Fibroblast of lung (primary cell): ENCODE measurements at regions not wholly inside any gene's neighbourhood (a gene's known extent, or its start where the extent isn't known, plus 50 kb on each side); places are given as distances from the start of the nearest gene placed in this dataset.

ENCODE experiments used
- DNase-seq, 2 donors: peaks; one replicate each; pipeline versions ENCODE4 v3.0.0 to v3.0.0-alpha.2; 2010; ENCODE audit warnings: low read depth in 2 of 2
- H2AFZ ChIP-seq: 2 replicates; pipeline ENCODE4 v1.5.1; 2012; ENCODE audit warnings: low read length, control low read depth, inconsistent platforms
- H3K27ac ChIP-seq: 2 replicates; pipeline ENCODE4 v1.5.1; 2011; ENCODE audit warnings: low read length, control low read depth; ENCODE audit not compliant: insufficient read depth
- H3K27me3 ChIP-seq: 2 replicates; pipeline ENCODE4 v1.5.1; 2011; ENCODE audit warnings: mild to moderate bottlenecking, low read length; ENCODE audit not compliant: control insufficient read depth, insufficient read depth
- H3K36me3 ChIP-seq: 2 replicates; pipeline ENCODE4 v1.5.1; 2011; ENCODE audit warnings: low read length; ENCODE audit not compliant: control insufficient read depth, insufficient read depth
- H3K4me1 ChIP-seq: 2 replicates; pipeline ENCODE4 v1.5.1; 2011; ENCODE audit warnings: low read length; ENCODE audit not compliant: control insufficient read depth, insufficient read depth; ENCODE audit errors: extremely low read depth
- H3K4me2 ChIP-seq: 2 replicates; pipeline ENCODE4 v1.5.1; 2011; ENCODE audit warnings: low read length, control low read depth; ENCODE audit not compliant: insufficient read depth; ENCODE audit errors: extremely low read depth
- H3K4me3 ChIP-seq, 4 experiments: fragments of 200-600 bp in 1 of 4; sonication (generic) in 1 of 4; replicated peaks in 1 of 4; 2 replicates each; pipeline ENCODE4 v1.5.1; 2011 to 2016; ENCODE audit warnings: low read length in 4 of 4, low read depth in 3 of 4, mild to moderate bottlenecking in 3 of 4, control low read depth in 2 of 4, inconsistent platforms in 1 of 4, mixed read lengths in 1 of 4; ENCODE audit not compliant: insufficient read depth in 1 of 4; ENCODE audit errors: control extremely low read depth in 1 of 4
- H3K79me2 ChIP-seq: 2 replicates; pipeline ENCODE4 v1.5.1; 2012; ENCODE audit warnings: mild to moderate bottlenecking, low read length, inconsistent platforms; ENCODE audit not compliant: control insufficient read depth, insufficient read depth
- H3K9ac ChIP-seq: 2 replicates; pipeline ENCODE4 v1.5.1; 2011; ENCODE audit warnings: mild to moderate bottlenecking, low read length, control low read depth; ENCODE audit not compliant: insufficient read depth
- H3K9me3 ChIP-seq: 2 replicates; pipeline ENCODE4 v1.5.1; 2012; ENCODE audit warnings: low read depth, low read length; ENCODE audit not compliant: control insufficient read depth, insufficient read depth
- H4K20me1 ChIP-seq: 2 replicates; pipeline ENCODE4 v1.5.1; 2011; ENCODE audit warnings: low read length; ENCODE audit not compliant: control insufficient read depth, insufficient read depth; ENCODE audit errors: extremely low read depth
- EZH2 ChIP-seq: IDR thresholded peaks from 2 replicates; pipeline ENCODE4 v1.5.1; 2012; ENCODE audit warnings: low read length, control low read depth, mild to moderate bottlenecking; ENCODE audit errors: missing control alignments
- TF ChIP-seq, protein P1 (sequence below), 2 donors: IDR thresholded peaks in 1 of 2; conservative IDR thresholded peaks in 1 of 2; 1 replicate in 1 of 2; 2 replicates in 1 of 2; pipeline ENCODE4 v1.5.1; 2011 to 2012; ENCODE audit warnings: low read length in 2 of 2, control low read depth in 1 of 2, inconsistent platforms in 1 of 2, low read depth in 1 of 2, mild to moderate bottlenecking in 1 of 2

DNA sequence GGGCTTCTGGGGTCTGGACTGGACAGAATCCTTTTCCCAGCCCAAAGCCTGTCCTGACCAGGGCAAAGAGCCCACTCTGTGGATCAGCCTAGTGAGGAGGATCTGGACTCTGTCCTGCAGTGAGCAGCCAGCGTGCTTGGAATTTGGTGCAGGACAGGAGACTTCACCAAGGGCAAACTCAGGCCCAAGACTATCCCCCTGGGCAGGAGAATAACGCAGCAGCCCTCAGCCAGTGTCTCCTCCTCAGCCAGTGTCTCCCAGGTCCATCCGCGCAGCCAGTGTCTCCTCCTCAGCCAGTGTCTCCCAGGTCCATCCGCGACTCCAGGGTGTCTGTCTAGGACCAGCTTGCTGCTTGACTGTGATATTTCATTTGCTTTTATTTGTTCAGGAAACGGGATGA is 1334.0 kb downstream of the TBC1D22A start:
- Histone ChIP-seq H3K4me2 (no peak overlapping the region), H3K27ac (no peak overlapping the region), H4K20me1 (no peaks in the 10 kb centered on the region), H3K4me1 (no peaks in the 10 kb centered on the region), H3K27me3 (no peaks in the 10 kb centered on the region), H3K9ac (no peak overlapping the region), H3K4me3 (no peak overlapping the region), H3K79me2 (no peaks in the 10 kb centered on the region), H3K36me3 (no peaks in the 10 kb centered on the region), H2AFZ (no peak overlapping the region), H3K9me3 (no peaks in the 10 kb centered on the region)
- no peak for TF ChIP-seq EZH2
- TF ChIP-seq, protein P1, sequence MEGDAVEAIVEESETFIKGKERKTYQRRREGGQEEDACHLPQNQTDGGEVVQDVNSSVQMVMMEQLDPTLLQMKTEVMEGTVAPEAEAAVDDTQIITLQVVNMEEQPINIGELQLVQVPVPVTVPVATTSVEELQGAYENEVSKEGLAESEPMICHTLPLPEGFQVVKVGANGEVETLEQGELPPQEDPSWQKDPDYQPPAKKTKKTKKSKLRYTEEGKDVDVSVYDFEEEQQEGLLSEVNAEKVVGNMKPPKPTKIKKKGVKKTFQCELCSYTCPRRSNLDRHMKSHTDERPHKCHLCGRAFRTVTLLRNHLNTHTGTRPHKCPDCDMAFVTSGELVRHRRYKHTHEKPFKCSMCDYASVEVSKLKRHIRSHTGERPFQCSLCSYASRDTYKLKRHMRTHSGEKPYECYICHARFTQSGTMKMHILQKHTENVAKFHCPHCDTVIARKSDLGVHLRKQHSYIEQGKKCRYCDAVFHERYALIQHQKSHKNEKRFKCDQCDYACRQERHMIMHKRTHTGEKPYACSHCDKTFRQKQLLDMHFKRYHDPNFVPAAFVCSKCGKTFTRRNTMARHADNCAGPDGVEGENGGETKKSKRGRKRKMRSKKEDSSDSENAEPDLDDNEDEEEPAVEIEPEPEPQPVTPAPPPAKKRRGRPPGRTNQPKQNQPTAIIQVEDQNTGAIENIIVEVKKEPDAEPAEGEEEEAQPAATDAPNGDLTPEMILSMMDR (conservative IDR thresholded peaks at IDR 0.05 in 1 of 2, IDR thresholded peaks at IDR 0.05 in 1 of 2; ENCODE audit: low read depth in 1 of 2, low read length in 2 of 2), result no peak
- no peak for DNase-seq

DNA sequence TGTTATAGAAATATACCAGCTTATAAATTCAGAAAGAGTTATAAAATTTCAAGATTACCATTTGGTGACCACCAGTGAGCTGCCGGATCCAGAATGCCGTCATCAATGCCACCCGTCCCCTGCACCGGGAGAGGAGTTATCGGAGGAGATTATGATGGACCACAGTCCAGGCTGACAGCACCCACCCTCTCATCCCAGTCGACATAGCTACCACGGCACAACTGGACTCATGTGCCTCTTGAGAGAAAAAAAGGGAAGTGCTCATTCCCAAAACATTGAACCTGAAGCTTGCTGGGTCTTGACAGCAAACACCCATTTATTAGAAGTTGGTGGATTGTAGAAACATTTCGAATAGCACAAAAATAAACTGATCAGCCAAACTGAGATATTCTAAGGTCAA is 1331.5 kb downstream of the TBC1D22A start:
- H3K4me2 ChIP-seq, result no peak overlapping the region
- no peak overlapping the region for H3K9ac ChIP-seq
- H3K36me3 ChIP-seq, result no peaks in the 10 kb centered on the region
- H2AFZ ChIP-seq, result no peak overlapping the region
- H3K4me1 ChIP-seq, result no peaks in the 10 kb centered on the region
- TF ChIP-seq, protein P1 (conservative IDR thresholded peaks at IDR 0.05 in 1 of 2, IDR thresholded peaks at IDR 0.05 in 1 of 2; ENCODE audit: low read depth in 1 of 2, low read length in 2 of 2), result no peak
- TF ChIP-seq EZH2, result no peak
- DNase-seq, result no peak
- no peak overlapping the region for H3K4me3 ChIP-seq
- no peak overlapping the region for H3K27ac ChIP-seq
- no peaks in the 10 kb centered on the region for H3K27me3 ChIP-seq
- H4K20me1 ChIP-seq, result no peaks in the 10 kb centered on the region
- H3K79me2 ChIP-seq, result no peaks in the 10 kb centered on the region
- no peaks in the 10 kb centered on the region for H3K9me3 ChIP-seq

DNA sequence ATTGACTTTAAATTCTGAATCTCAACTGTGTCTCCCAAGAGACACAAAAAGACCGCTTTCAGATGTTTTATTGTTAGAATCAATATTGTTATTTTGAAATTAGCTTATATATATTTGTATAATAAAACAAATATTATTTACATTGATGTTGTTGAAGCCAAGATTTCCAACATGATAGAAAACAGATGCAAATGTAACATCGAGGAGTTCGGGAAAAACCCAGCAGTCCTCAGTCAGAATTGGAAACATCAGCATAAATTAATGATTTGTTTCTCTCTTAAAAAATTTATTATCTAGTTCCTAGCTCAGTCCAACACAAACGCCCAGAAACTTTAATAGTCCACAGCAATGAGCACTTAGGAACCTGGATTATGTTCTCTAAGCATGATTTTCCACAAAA is 1330.4 kb downstream of the TBC1D22A start:
- H3K27me3 ChIP-seq, result no peaks in the 10 kb centered on the region
- H4K20me1 ChIP-seq, result no peaks in the 10 kb centered on the region
- H3K4me3 ChIP-seq, result no peak overlapping the region
- H3K36me3 ChIP-seq, result no peaks in the 10 kb centered on the region
- no peaks in the 10 kb centered on the region for H3K79me2 ChIP-seq
- H3K9me3 ChIP-seq, result no peaks in the 10 kb centered on the region
- no peak overlapping the region for H2AFZ ChIP-seq
- no peak for DNase-seq
- H3K9ac ChIP-seq, result no peak overlapping the region
- H3K27ac ChIP-seq, result no peak overlapping the region
- TF ChIP-seq EZH2, result no peak
- TF ChIP-seq, protein P1 (conservative IDR thresholded peaks at IDR 0.05 in 1 of 2, IDR thresholded peaks at IDR 0.05 in 1 of 2; ENCODE audit: low read depth in 1 of 2, low read length in 2 of 2), result no peak
- H3K4me1 ChIP-seq, result no peaks in the 10 kb centered on the region
- no peak overlapping the region for H3K4me2 ChIP-seq
